ENCODE measurements at regions not wholly inside any gene's neighbourhood (a gene's known extent, or its start where the extent isn't known, plus 50 kb on each side); places are given as distances from the start of the nearest gene placed in this dataset.

- TF ChIP-seq CTCF (IDR thresholded peaks at IDR 0.05) (no peak), POLR2AphosphoS5 (IDR thresholded peaks at IDR 0.05) (no peak)
These were observed 75.0 kb upstream of the PKDCC start for GRCh38 chr2:41972819-41973218.

All from sigmoid colon (tissue), 4 donors.